B cell (primary cell): ENCODE measurements at regions not wholly inside any gene's neighbourhood (a gene's known extent, or its start where the extent isn't known, plus 50 kb on each side); places are given as distances from the start of the nearest gene placed in this dataset.

Experiments used
- ATAC-seq: fragments of 200-7000 bp; cut with Tn5 transposase; one replicate; pipeline ENCODE4 v1.10.0; 2021; ENCODE audit warnings: low read depth, mild to moderate bottlenecking, moderate number of reproducible peaks, moderate library complexity
- CTCF ChIA-PET: fragments of 350-600 bp; sonication (Branson Sonifier 250); formaldehyde crosslinking; loops from one replicate; lab custom pipeline; 2021; ENCODE audit warnings: antibody characterized with exemption, inconsistent platforms; lab: Charles Lee
- POLR2A ChIA-PET: fragments of 350-600 bp; sonication (Branson Sonifier 250); formaldehyde crosslinking; loops from one replicate; lab custom pipeline; 2021; ENCODE audit warnings: antibody characterized with exemption; lab: Charles Lee
- DNase-seq: peaks from one replicate; pipeline ENCODE4 v3.0.0; 2013
- H2AFZ ChIP-seq: 2 replicates; pipeline ENCODE4 v1.6.1; 2012; ENCODE audit warnings: mild to moderate bottlenecking, low read depth, low read length; ENCODE audit not compliant: insufficient read depth, poor library complexity, severe bottlenecking
- H3K27ac ChIP-seq, 2 donors: 1 replicate in 1 of 2; 2 replicates in 1 of 2; pipeline ENCODE4 v1.5.1; 2012 to 2013; ENCODE audit warnings: low read length in 2 of 2, mild to moderate bottlenecking in 2 of 2, moderate library complexity in 1 of 2
- H3K27me3 ChIP-seq, 4 experiments: fragments of 200-600 bp in 1 of 4; sonication (generic) in 1 of 4; replicated peaks in 1 of 4; 1 replicate in 2 of 4; 2 replicates in 2 of 4; pipeline versions ENCODE4 v1.6.1 to v1.7.0; 2013 to 2016; ENCODE audit warnings: low read length in 3 of 4, mild to moderate bottlenecking in 2 of 4, mixed read lengths in 1 of 4, moderate library complexity in 1 of 4; ENCODE audit not compliant: insufficient read depth in 4 of 4, control insufficient read depth in 3 of 4; ENCODE audit errors: control extremely low read depth in 1 of 4
- H3K36me3 ChIP-seq, 2 experiments: replicated peaks in 1 of 2; 1 replicate in 1 of 2; 2 replicates in 1 of 2; pipeline versions ENCODE4 v1.6.1 to v1.7.1; 2013; ENCODE audit warnings: low read length in 1 of 2; ENCODE audit not compliant: insufficient read depth in 2 of 2, control insufficient read depth in 1 of 2; ENCODE audit errors: control extremely low read depth in 1 of 2, extremely low read depth in 1 of 2
- H3K4me1 ChIP-seq, 2 donors: fragments of 200-600 bp in 1 of 2; sonication (generic) in 1 of 2; 1 replicate in 1 of 2; 2 replicates in 1 of 2; pipeline versions ENCODE4 v1.5.1 to v1.6.1; 2013 to 2017; ENCODE audit warnings: low read length in 2 of 2; ENCODE audit not compliant: control insufficient read depth in 2 of 2, insufficient read depth in 2 of 2
- H3K4me2 ChIP-seq: replicated peaks from 2 replicates; pipeline ENCODE3; 2012; ENCODE audit warnings: mild to moderate bottlenecking, low read depth, low read length; ENCODE audit not compliant: poor library complexity, severe bottlenecking
- H3K4me3 ChIP-seq, 5 experiments: fragments of 200-600 bp in 1 of 5; sonication (generic) in 1 of 5; 1 replicate in 3 of 5; 2 replicates in 2 of 5; pipeline versions ENCODE4 v1.5.1 to v1.7.0; 2011 to 2016; ENCODE audit warnings: low read length in 4 of 5, mild to moderate bottlenecking in 4 of 5, low read depth in 2 of 5, control low read depth in 1 of 5, moderate library complexity in 1 of 5; ENCODE audit not compliant: insufficient read depth in 1 of 5; ENCODE audit errors: control extremely low read depth in 1 of 5, extremely low read depth in 1 of 5
- H3K79me2 ChIP-seq: fragments of 200-600 bp; sonication (generic); one replicate; pipeline ENCODE4 v1.6.0; 2016; ENCODE audit warnings: low read length; ENCODE audit not compliant: control insufficient read depth, insufficient read depth
- H3K9ac ChIP-seq: fragments of 200-600 bp; sonication (generic); 2 replicates; pipeline ENCODE4 v1.6.1; 2017; ENCODE audit warnings: mild to moderate bottlenecking, low read length, moderate library complexity
- H3K9me3 ChIP-seq, 3 donors: one replicate each; pipeline versions ENCODE4 v1.6.1 to v1.7.1; 2013; ENCODE audit warnings: low read length in 2 of 3; ENCODE audit not compliant: control insufficient read depth in 2 of 3, insufficient read depth in 1 of 3; ENCODE audit errors: control extremely low read depth in 1 of 3
- H4K20me1 ChIP-seq: 2 replicates; pipeline ENCODE4 v1.6.0; 2012; ENCODE audit warnings: mild to moderate bottlenecking, low read length; ENCODE audit not compliant: insufficient read depth, control insufficient read depth, poor library complexity, severe bottlenecking
- H3K27ac Mint-ChIP-seq: one replicate; pipeline ENCODE4 v1.8.0; 2021; ENCODE audit warnings: mixed read lengths
- H3K27me3 Mint-ChIP-seq: one replicate; pipeline ENCODE4 v1.8.0; 2021; ENCODE audit warnings: mixed read lengths
- H3K4me1 Mint-ChIP-seq: one replicate; pipeline ENCODE4 v1.8.0; 2021; ENCODE audit warnings: mixed read lengths
- H3K4me3 Mint-ChIP-seq: one replicate; pipeline ENCODE4 v1.8.0; 2021; ENCODE audit warnings: mixed read lengths
- H3K9me3 Mint-ChIP-seq: one replicate; pipeline ENCODE4 v1.8.0; 2022; ENCODE audit warnings: mixed read lengths; ENCODE audit not compliant: insufficient read depth
- CTCF ChIP-seq: fragments of 200-600 bp; IDR thresholded peaks from one replicate; pipeline ENCODE4 v1.8.0; 2022; ENCODE audit warnings: antibody characterized with exemption, mild to moderate bottlenecking
- EZH2 ChIP-seq: IDR thresholded peaks from 2 replicates; pipeline ENCODE4 v1.6.1; 2012; ENCODE audit warnings: borderline replicate concordance, low read depth, mild to moderate bottlenecking, moderate library complexity, low read length; ENCODE audit not compliant: insufficient read depth, poor library complexity, severe bottlenecking
- WGBS: methylation state at CpG from one replicate; pipeline ENCODE4 v1.1.5; 2013; ENCODE audit warnings: missing lambda C conversion rate; ENCODE audit not compliant: insufficient coverage; 5-methylcytosine and 5-hydroxymethylcytosine counted together
- intact Hi-C: fragments of 100-400 bp; cut with micrococcal nuclease; formaldehyde crosslinking; loops from one replicate; pipeline ENCODE4 v1.10.0; 2022

- Histone ChIP-seq H3K4me2 (no peak overlapping the region), H3K27ac (no peak overlapping the region), H2AFZ (no peak overlapping the region), H3K4me3 (no peak overlapping the region), H3K9ac (no peak overlapping the region), H4K20me1 (no peaks in the 10 kb centered on the region), H3K27me3 (peaks cover 0 to 4% (median 0%) of the 10 kb centered on the region in 4 experiments), H3K4me1 (peaks cover 6 to 7% of the 10 kb centered on the region in 2 donors), H3K9me3 (no peaks in the 10 kb centered on the region), H3K79me2 (no peaks in the 10 kb centered on the region), H3K36me3 (no peaks in the 10 kb centered on the region)
- WGBS, result 72% methylated on average over 2 of the region's 3 CpGs
- Mint-ChIP-seq H3K4me3 (no peak overlapping the region), H3K4me1 (peaks cover 9% of the 10 kb centered on the region), H3K27ac (no peak overlapping the region), H3K27me3 (peaks cover 4% of the 10 kb centered on the region), H3K9me3 (no peaks in the 10 kb centered on the region)
- ATAC-seq (no peak), DNase-seq (no peak)
- ChIA-PET CTCF (no interaction called here), POLR2A (no interaction called here)
- intact Hi-C loops, result no loop called here
- TF ChIP-seq CTCF (no peak), EZH2 (no peak)
Observed at GRCh38 chr4:138912704-138913340, 102.8 kb upstream of the NOCT start.

GRCh38 chr4:138911909-138912703 lies 103.5 kb upstream of the NOCT start:
- no peak overlapping the region for H3K27ac Mint-ChIP-seq
- no peak for TF ChIP-seq CTCF
- no peak for TF ChIP-seq EZH2

More at GRCh38 chr4:138911909-138912703, 103.5 kb upstream of the NOCT start:
- Histone ChIP-seq H4K20me1 (no peaks in the 10 kb centered on the region), H3K9me3 (no peaks in the 10 kb centered on the region), H3K27me3 (peaks cover 0 to 4% (median 0%) of the 10 kb centered on the region in 4 experiments), H3K27ac (no peak overlapping the region), H3K79me2 (no peaks in the 10 kb centered on the region), H3K4me2 (no peak overlapping the region), H3K4me1 (peaks cover 6 to 7% of the 10 kb centered on the region in 2 donors), H3K36me3 (no peaks in the 10 kb centered on the region), H2AFZ (no peak overlapping the region), H3K4me3 (no peak overlapping the region), H3K9ac (no peak overlapping the region)
- ChIA-PET POLR2A (no interaction called here), CTCF (no interaction called here)
- ATAC-seq (no peak), DNase-seq (no peak)
- intact Hi-C loops, result no loop called here
- Mint-ChIP-seq H3K4me1 (peaks cover 7% of the 10 kb centered on the region), H3K4me3 (no peak overlapping the region), H3K27me3 (peaks cover 4% of the 10 kb centered on the region), H3K9me3 (no peaks in the 10 kb centered on the region)
- 95% methylated on average over 4 of the region's 9 CpGs for WGBS
